B cell (primary cell): ENCODE measurements at regions not wholly inside any gene's neighbourhood (a gene's known extent, or its start where the extent isn't known, plus 50 kb on each side); places are given as distances from the start of the nearest gene placed in this dataset.

Experiments
- ATAC-seq: fragments of 200-7000 bp; cut with Tn5 transposase; one replicate; pipeline ENCODE4 v1.10.0; 2021; ENCODE audit warnings: low read depth, mild to moderate bottlenecking, moderate number of reproducible peaks, moderate library complexity
- CTCF ChIA-PET: fragments of 350-600 bp; sonication (Branson Sonifier 250); formaldehyde crosslinking; loops from one replicate; lab custom pipeline; 2021; ENCODE audit warnings: antibody characterized with exemption, inconsistent platforms; lab: Charles Lee
- POLR2A ChIA-PET: fragments of 350-600 bp; sonication (Branson Sonifier 250); formaldehyde crosslinking; loops from one replicate; lab custom pipeline; 2021; ENCODE audit warnings: antibody characterized with exemption; lab: Charles Lee
- DNase-seq: peaks from one replicate; pipeline ENCODE4 v3.0.0; 2013
- H2AFZ ChIP-seq: 2 replicates; pipeline ENCODE4 v1.6.1; 2012; ENCODE audit warnings: mild to moderate bottlenecking, low read depth, low read length; ENCODE audit not compliant: insufficient read depth, poor library complexity, severe bottlenecking
- H3K27ac ChIP-seq, 2 donors: 1 replicate in 1 of 2; 2 replicates in 1 of 2; pipeline ENCODE4 v1.5.1; 2012 to 2013; ENCODE audit warnings: low read length in 2 of 2, mild to moderate bottlenecking in 2 of 2, moderate library complexity in 1 of 2
- H3K27me3 ChIP-seq, 4 experiments: fragments of 200-600 bp in 1 of 4; sonication (generic) in 1 of 4; replicated peaks in 1 of 4; 1 replicate in 2 of 4; 2 replicates in 2 of 4; pipeline versions ENCODE4 v1.6.1 to v1.7.0; 2013 to 2016; ENCODE audit warnings: low read length in 3 of 4, mild to moderate bottlenecking in 2 of 4, mixed read lengths in 1 of 4, moderate library complexity in 1 of 4; ENCODE audit not compliant: insufficient read depth in 4 of 4, control insufficient read depth in 3 of 4; ENCODE audit errors: control extremely low read depth in 1 of 4
- H3K36me3 ChIP-seq, 2 experiments: replicated peaks in 1 of 2; 1 replicate in 1 of 2; 2 replicates in 1 of 2; pipeline versions ENCODE4 v1.6.1 to v1.7.1; 2013; ENCODE audit warnings: low read length in 1 of 2; ENCODE audit not compliant: insufficient read depth in 2 of 2, control insufficient read depth in 1 of 2; ENCODE audit errors: control extremely low read depth in 1 of 2, extremely low read depth in 1 of 2
- H3K4me1 ChIP-seq, 2 donors: fragments of 200-600 bp in 1 of 2; sonication (generic) in 1 of 2; 1 replicate in 1 of 2; 2 replicates in 1 of 2; pipeline versions ENCODE4 v1.5.1 to v1.6.1; 2013 to 2017; ENCODE audit warnings: low read length in 2 of 2; ENCODE audit not compliant: control insufficient read depth in 2 of 2, insufficient read depth in 2 of 2
- H3K4me2 ChIP-seq: replicated peaks from 2 replicates; pipeline ENCODE3; 2012; ENCODE audit warnings: mild to moderate bottlenecking, low read depth, low read length; ENCODE audit not compliant: poor library complexity, severe bottlenecking
- H3K4me3 ChIP-seq, 5 experiments: fragments of 200-600 bp in 1 of 5; sonication (generic) in 1 of 5; 1 replicate in 3 of 5; 2 replicates in 2 of 5; pipeline versions ENCODE4 v1.5.1 to v1.7.0; 2011 to 2016; ENCODE audit warnings: low read length in 4 of 5, mild to moderate bottlenecking in 4 of 5, low read depth in 2 of 5, control low read depth in 1 of 5, moderate library complexity in 1 of 5; ENCODE audit not compliant: insufficient read depth in 1 of 5; ENCODE audit errors: control extremely low read depth in 1 of 5, extremely low read depth in 1 of 5
- H3K79me2 ChIP-seq: fragments of 200-600 bp; sonication (generic); one replicate; pipeline ENCODE4 v1.6.0; 2016; ENCODE audit warnings: low read length; ENCODE audit not compliant: control insufficient read depth, insufficient read depth
- H3K9ac ChIP-seq: fragments of 200-600 bp; sonication (generic); 2 replicates; pipeline ENCODE4 v1.6.1; 2017; ENCODE audit warnings: mild to moderate bottlenecking, low read length, moderate library complexity
- H3K9me3 ChIP-seq, 3 donors: one replicate each; pipeline versions ENCODE4 v1.6.1 to v1.7.1; 2013; ENCODE audit warnings: low read length in 2 of 3; ENCODE audit not compliant: control insufficient read depth in 2 of 3, insufficient read depth in 1 of 3; ENCODE audit errors: control extremely low read depth in 1 of 3
- H4K20me1 ChIP-seq: 2 replicates; pipeline ENCODE4 v1.6.0; 2012; ENCODE audit warnings: mild to moderate bottlenecking, low read length; ENCODE audit not compliant: insufficient read depth, control insufficient read depth, poor library complexity, severe bottlenecking
- H3K27ac Mint-ChIP-seq: one replicate; pipeline ENCODE4 v1.8.0; 2021; ENCODE audit warnings: mixed read lengths
- H3K27me3 Mint-ChIP-seq: one replicate; pipeline ENCODE4 v1.8.0; 2021; ENCODE audit warnings: mixed read lengths
- H3K4me1 Mint-ChIP-seq: one replicate; pipeline ENCODE4 v1.8.0; 2021; ENCODE audit warnings: mixed read lengths
- H3K4me3 Mint-ChIP-seq: one replicate; pipeline ENCODE4 v1.8.0; 2021; ENCODE audit warnings: mixed read lengths
- H3K9me3 Mint-ChIP-seq: one replicate; pipeline ENCODE4 v1.8.0; 2022; ENCODE audit warnings: mixed read lengths; ENCODE audit not compliant: insufficient read depth
- EZH2 ChIP-seq: IDR thresholded peaks from 2 replicates; pipeline ENCODE4 v1.6.1; 2012; ENCODE audit warnings: borderline replicate concordance, low read depth, mild to moderate bottlenecking, moderate library complexity, low read length; ENCODE audit not compliant: insufficient read depth, poor library complexity, severe bottlenecking
- WGBS: methylation state at CpG from one replicate; pipeline ENCODE4 v1.1.5; 2013; ENCODE audit warnings: missing lambda C conversion rate; ENCODE audit not compliant: insufficient coverage; 5-methylcytosine and 5-hydroxymethylcytosine counted together
- intact Hi-C: fragments of 100-400 bp; cut with micrococcal nuclease; formaldehyde crosslinking; loops from one replicate; pipeline ENCODE4 v1.10.0; 2022
- TF ChIP-seq, protein P1 (sequence below): fragments of 200-600 bp; IDR thresholded peaks from one replicate; pipeline ENCODE4 v1.8.0; 2022; ENCODE audit warnings: antibody characterized with exemption, mild to moderate bottlenecking

DNA sequence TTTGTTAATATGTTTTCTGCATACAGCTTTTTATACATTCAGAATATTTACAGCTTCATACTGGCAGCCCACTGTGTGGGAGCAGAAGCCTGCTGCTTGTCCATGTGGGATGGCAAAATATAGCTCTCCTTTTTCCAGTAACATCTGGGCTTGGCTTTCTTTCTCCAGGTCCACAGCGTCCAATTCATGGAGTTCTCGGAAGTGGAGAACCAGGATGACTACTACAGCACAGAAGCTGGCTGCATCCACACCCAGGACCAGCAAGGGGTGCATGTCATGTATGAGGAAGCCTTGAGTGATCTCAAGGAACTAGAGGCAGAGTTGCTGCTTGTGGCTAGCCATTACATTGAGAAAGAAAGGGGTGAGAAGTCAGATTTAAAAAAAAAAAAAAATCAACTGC is 143.1 kb downstream of the CD164 start:
- no peak for TF ChIP-seq EZH2
- TF ChIP-seq, protein P1, sequence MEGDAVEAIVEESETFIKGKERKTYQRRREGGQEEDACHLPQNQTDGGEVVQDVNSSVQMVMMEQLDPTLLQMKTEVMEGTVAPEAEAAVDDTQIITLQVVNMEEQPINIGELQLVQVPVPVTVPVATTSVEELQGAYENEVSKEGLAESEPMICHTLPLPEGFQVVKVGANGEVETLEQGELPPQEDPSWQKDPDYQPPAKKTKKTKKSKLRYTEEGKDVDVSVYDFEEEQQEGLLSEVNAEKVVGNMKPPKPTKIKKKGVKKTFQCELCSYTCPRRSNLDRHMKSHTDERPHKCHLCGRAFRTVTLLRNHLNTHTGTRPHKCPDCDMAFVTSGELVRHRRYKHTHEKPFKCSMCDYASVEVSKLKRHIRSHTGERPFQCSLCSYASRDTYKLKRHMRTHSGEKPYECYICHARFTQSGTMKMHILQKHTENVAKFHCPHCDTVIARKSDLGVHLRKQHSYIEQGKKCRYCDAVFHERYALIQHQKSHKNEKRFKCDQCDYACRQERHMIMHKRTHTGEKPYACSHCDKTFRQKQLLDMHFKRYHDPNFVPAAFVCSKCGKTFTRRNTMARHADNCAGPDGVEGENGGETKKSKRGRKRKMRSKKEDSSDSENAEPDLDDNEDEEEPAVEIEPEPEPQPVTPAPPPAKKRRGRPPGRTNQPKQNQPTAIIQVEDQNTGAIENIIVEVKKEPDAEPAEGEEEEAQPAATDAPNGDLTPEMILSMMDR: no peak
- ChIA-PET CTCF (no interaction called here), POLR2A (no interaction called here)
- Histone ChIP-seq H4K20me1 (no peaks in the 10 kb centered on the region), H3K79me2 (no peaks in the 10 kb centered on the region), H3K27me3 (no peaks in the 10 kb centered on the region), H2AFZ (no peak overlapping the region), H3K36me3 (no peaks in the 10 kb centered on the region), H3K9me3 (no peaks in the 10 kb centered on the region), H3K4me2 (no peak overlapping the region), H3K27ac (no peak overlapping the region), H3K9ac (no peak overlapping the region), H3K4me1 (peaks cover 17 to 22% of the 10 kb centered on the region in 2 donors), H3K4me3 (no peak overlapping the region)
- Mint-ChIP-seq H3K4me1 (peaks cover 10% of the 10 kb centered on the region), H3K27me3 (no peaks in the 10 kb centered on the region), H3K9me3 (no peaks in the 10 kb centered on the region), H3K4me3 (no peak overlapping the region), H3K27ac (no peak overlapping the region)
- WGBS: no CpG with 5 or more reads among the region's 2 CpGs
- no peak for DNase-seq
- no peak for ATAC-seq
- intact Hi-C loops: no loop called here

DNA sequence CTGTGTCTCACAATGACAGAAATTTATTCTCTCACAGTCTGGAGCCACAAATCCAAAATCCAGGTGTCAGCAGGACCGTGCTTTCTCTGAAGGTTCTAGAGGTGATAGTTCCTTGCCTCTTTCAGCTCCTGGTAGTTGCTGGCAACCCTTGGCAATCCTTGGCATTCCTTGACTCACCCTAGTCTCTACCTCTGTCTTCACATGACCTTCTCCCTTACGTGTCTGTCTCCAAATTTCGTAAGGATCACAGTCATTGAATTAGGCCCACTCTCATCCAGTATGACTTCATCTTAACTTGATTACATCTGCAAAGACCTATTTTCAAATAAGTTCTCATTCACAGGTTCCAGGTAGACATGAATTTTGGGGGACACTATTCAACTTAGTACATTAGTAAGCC is 143.1 kb downstream of the CEP57L1 start:
- peaks cover 17 to 22% of the 10 kb centered on the region in 2 donors for H3K4me1 ChIP-seq
- no peak overlapping the region for H3K27ac ChIP-seq
- no peaks in the 10 kb centered on the region for H4K20me1 ChIP-seq
- DNase-seq: no peak
- Mint-ChIP-seq H3K27ac (no peak overlapping the region), H3K4me3 (no peak overlapping the region), H3K27me3 (no peaks in the 10 kb centered on the region), H3K4me1 (peaks cover 10% of the 10 kb centered on the region), H3K9me3 (no peaks in the 10 kb centered on the region)
- H3K9ac ChIP-seq: no peak overlapping the region
- H3K27me3 ChIP-seq: no peaks in the 10 kb centered on the region
- ATAC-seq: no peak
- H2AFZ ChIP-seq: no peak overlapping the region
- H3K79me2 ChIP-seq: no peaks in the 10 kb centered on the region
- no peaks in the 10 kb centered on the region for H3K9me3 ChIP-seq
- no peaks in the 10 kb centered on the region for H3K36me3 ChIP-seq
- CTCF ChIA-PET: no interaction called here
- 85% methylated on average over 3 of the region's 3 CpGs for WGBS
- H3K4me3 ChIP-seq: no peak overlapping the region
- POLR2A ChIA-PET: no interaction called here
- no peak overlapping the region for H3K4me2 ChIP-seq
- intact Hi-C loops: no loop called here
- TF ChIP-seq EZH2: no peak
- TF ChIP-seq, protein P1: no peak
